NCI-H446 (cell line): ENCODE measurements at regions not wholly inside any gene's neighbourhood (a gene's known extent, or its start where the extent isn't known, plus 50 kb on each side); places are given as distances from the start of the nearest gene placed in this dataset.
"Not testable (repeated sequence)": the region's sequence is repeated elsewhere in the genome, so short reads cannot be mapped to it uniquely, and the experiment has no call there.

Experiments used
- DNase-seq, 2 experiments: peaks; one replicate each; lab custom pipeline; 2025; lab: John Stamatoyannopoulos, UW

DNA sequence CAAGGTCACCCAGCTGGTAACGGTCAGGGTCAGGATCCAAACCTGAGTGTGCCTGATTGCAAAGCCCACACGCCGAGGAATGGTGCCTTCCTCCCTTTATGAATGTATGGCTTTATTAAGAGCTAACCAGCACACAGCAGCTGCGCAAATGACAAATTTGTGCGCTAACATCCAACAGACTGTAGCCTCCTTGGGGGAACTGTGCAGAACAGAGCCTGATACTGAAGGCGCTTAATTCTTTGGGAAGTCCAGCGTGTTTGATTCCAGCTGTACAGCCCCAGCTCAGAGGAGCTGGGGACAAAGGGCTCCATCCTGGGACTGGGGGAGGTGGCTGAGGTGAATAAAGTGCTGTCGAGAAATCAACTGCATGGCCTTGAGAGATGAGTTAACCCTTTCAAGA, 75.7 kb upstream of the JARID2 start:
- DNase-seq, result no peak

DNA sequence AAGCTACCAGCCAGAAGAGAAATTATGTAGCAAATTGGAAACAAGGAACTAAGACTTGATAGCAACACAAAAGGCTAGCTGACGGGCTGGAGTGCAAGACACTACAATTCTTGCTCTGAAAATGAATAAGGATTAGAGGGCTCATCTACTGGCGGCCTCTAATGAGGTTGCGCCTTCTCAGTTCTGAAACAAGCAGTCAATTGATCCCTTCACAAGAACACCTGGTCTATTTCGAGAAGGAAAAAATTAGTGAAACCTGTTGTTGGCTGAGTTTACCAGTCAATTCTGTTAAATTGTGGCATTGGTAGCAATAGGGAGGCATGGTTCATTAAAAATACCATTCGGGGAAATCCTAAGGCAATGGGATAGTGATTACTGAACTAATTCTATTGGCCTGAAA, 74.8 kb upstream of the JARID2 start:
- DNase-seq, result no peak

DNA sequence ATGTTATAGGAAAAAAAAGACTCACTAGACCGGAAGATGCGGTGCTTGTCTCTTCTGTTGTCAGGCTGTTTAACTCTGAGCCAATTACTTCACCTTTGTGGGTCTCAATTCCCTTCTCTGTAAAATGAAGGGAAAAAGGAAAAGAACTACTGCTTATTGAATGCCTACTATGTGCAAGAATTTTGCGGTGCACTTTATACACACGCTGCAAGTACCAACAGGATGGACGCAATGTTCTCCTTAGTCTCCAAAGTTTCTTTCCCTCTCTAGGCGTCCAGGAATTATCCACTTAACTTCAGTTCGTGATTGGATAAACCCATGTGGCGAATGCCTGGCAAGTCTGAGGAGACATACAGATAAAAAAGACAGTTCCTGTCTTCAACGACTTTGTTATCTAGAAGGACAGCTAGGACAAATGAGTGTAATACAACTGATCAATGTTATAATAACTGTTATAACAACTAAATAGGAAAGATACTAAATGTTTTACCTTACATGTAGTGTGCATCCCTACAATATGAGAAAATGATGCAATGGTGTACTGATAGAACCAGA, 69.0 kb upstream of the JARID2 start:
- no peak for DNase-seq

DNA sequence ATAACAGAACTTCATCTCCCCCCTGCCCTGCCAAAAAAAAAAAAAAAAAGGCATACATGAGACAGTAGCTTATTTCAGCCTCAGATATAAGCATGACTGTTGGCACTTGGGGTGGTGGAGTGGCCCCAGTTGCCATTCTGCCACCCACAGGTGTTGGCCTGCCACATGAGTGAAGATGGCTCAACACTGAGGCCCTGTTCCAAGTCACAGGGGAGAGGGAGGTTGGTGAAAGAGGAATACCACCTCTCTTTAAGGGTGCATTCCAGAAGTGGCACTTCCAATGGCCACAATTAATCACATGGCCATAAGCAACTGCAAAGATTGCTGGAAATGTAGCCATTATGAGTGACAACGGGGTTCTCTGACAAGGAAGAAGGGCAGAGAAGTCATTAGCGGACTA, 61.9 kb upstream of the JARID2 start:
- no peak for DNase-seq

DNA sequence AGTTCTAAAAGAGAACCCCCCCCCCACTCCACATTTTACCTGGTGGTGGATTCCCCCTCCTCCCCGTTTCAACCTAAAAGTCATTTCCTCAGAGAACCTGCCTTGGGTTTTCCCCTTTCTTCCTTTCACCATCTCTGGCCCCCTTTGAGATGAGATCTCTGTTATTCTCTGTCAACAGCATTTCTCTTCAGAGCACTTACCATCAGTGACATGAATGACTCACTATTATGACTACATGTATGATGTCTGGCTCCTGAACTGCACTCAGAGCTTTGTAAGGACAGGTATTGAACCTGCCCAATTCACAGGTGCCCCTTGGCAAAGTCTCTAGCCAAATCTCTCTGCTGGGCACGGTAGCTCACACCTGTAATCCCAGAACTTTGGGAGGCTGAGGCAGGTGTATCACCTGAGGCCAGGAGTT, 61.4 kb upstream of the JARID2 start:
- DNase-seq, result no peak

DNA sequence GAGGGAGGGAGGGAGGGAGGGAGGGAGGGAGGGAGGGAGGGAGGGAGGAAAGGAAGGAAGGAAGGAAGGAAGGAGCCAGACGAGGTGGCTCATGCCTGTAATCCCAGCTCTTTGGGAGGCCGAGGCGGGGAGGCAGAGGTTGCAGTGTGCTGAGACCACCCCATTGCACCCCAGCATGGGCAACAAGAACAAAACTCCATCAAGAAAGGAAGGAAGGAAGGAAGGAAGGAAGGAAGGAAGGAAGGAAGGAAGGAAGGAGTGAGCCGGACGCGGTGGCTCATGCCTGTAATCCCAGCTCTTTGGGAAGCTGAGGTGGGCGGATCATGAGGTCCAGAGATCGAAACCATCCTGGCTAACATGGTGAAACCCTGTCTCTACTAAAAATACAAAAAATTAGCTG, 60.8 kb upstream of the JARID2 start:
- DNase-seq, result not testable (repeated sequence)

DNA sequence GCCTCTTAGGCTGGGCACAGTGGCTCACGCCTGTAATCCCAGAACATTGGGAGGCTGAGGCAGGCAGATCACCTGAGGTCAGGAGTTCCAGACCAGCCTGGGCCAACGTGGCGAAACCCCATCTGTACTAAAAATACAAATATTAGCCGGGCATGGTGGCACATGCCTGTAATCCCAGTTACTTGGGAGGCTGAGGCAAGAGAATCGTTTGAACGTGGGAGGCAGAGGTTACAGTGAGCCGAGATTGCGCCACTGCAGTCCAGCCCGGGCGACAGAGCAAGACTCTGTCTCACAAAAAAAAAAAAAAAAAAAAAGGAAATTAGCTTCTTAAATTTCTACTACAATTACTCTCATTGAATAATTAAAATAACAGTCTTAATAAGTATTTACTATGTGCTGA, 52.4 kb upstream of the JARID2 start:
- not testable (repeated sequence) for DNase-seq

DNA sequence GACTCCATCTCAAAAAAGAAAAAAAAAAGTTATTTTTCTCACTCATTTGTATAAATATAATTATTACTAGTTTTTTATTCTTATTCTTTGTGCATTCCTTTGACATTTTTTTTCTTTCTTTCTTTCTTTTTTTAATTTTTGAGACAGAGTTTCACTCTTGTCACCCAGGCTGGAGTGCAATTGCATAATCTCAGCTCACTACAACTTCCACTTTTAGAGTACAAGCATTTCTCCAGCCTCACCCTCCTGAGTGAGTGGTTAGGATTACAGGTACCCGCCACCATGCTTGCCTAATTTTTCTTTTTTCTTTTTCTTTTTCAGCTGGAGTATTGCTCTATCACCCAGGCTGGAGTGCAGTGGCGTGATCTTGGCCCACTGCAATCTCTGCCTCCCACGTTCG, 51.4 kb upstream of the JARID2 start:
- DNase-seq, result no peak
